ENCODE measurements at regions not wholly inside any gene's neighbourhood (a gene's known extent, or its start where the extent isn't known, plus 50 kb on each side); places are given as distances from the start of the nearest gene placed in this dataset.

DNA sequence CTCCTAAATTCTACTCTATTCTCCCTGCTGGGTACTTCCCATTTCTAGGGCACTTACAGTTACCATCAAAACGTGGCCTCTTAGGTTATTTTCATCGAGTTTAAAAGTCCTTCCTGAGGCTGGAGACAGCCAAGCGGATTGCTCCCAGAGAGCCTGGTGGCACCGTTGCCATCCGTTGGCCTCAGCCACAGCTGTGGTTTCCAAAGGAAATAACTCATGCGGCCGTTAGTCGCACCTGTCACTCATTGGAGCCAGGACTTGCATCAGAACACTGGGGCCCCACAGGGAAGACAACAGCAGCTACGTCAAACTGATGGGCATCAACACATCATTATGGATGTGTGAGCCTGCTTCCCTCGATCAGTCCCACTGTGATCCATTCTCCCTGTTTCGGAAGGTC, 453.4 kb downstream of the BCL11A start:
- no peak overlapping the region for H3K9ac ChIP-seq (ENCODE audit: low read depth in 1 of 3, low read length in 3 of 3)
- H3K36me3 ChIP-seq (ENCODE audit: control insufficient read depth in 3 of 3, insufficient read depth in 3 of 3, low read length in 3 of 3) = no peaks in the 10 kb centered on the region
- H3K27me3 ChIP-seq (ENCODE audit: control insufficient read depth in 3 of 3, insufficient read depth in 3 of 3, low read length in 3 of 3) = no peaks in the 10 kb centered on the region
- H3K27ac ChIP-seq (ENCODE audit: low read depth, low read length) = no peak overlapping the region
- peaks cover 3 to 10% (median 5%) of the 10 kb centered on the region in 3 donors for H3K4me1 ChIP-seq (ENCODE audit: control insufficient read depth in 3 of 3, insufficient read depth in 3 of 3, low read length in 3 of 3)
- no peaks in the 10 kb centered on the region for H3K9me3 ChIP-seq (ENCODE audit: control insufficient read depth in 3 of 3, low read length in 3 of 3)
- no peak overlapping the region for H3K4me3 ChIP-seq (ENCODE audit: low read length in 3 of 3)

DNA sequence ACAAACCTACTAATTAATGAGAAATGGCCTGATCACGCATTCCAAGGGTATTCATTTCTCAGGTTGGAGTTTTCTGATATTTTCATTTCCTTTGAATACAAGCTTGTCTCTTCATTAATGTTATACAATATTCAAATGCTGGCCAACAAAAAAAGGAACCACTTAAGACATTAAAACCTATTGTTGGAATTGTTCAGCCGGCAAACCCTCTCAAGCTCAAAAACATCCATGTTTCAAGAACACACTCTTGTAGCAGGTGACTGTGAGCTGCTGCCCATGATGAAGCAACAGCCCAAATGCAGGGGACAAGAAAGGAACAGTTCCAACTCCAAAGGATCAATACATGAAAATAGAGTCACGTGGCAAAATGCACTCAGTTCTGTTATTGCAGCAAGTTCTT, 454.5 kb downstream of the BCL11A start:
- no peak overlapping the region for H3K27ac ChIP-seq (ENCODE audit: low read depth, low read length)
- H3K36me3 ChIP-seq (ENCODE audit: control insufficient read depth in 3 of 3, insufficient read depth in 3 of 3, low read length in 3 of 3) = no peaks in the 10 kb centered on the region
- no peak overlapping the region for H3K4me3 ChIP-seq (ENCODE audit: low read length in 3 of 3)
- no peak overlapping the region for H3K9ac ChIP-seq (ENCODE audit: low read depth in 1 of 3, low read length in 3 of 3)
- peaks cover 5 to 10% (median 10%) of the 10 kb centered on the region in 3 donors for H3K4me1 ChIP-seq (ENCODE audit: control insufficient read depth in 3 of 3, insufficient read depth in 3 of 3, low read length in 3 of 3)
- H3K27me3 ChIP-seq (ENCODE audit: control insufficient read depth in 3 of 3, insufficient read depth in 3 of 3, low read length in 3 of 3) = no peaks in the 10 kb centered on the region
- H3K9me3 ChIP-seq (ENCODE audit: control insufficient read depth in 3 of 3, low read length in 3 of 3) = no peaks in the 10 kb centered on the region

DNA sequence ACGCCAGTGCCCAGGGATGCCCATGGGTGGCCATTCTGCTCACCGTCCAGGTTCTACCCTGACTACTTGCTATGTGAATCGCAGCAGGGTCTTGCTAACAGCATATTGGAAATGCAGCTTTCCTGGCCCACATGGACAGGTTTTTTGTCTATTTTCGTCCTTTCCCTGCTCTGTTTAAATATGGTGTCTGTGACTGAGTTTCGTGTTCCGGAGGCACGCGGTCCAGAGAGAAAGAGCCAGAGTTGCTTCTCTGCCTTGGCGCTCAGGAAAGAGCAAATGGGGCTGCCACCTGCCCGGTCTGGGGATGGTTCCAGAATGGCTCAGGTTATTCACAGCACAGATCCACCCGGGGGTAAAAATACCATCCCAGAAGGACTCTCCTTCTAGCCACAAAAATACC, 456.2 kb downstream of the BCL11A start:
- Histone ChIP-seq H3K27me3 (ENCODE audit: control insufficient read depth in 3 of 3, insufficient read depth in 3 of 3, low read length in 3 of 3) (no peaks in the 10 kb centered on the region), H3K9me3 (ENCODE audit: control insufficient read depth in 3 of 3, low read length in 3 of 3) (no peaks in the 10 kb centered on the region), H3K36me3 (ENCODE audit: control insufficient read depth in 3 of 3, insufficient read depth in 3 of 3, low read length in 3 of 3) (no peaks in the 10 kb centered on the region), H3K9ac (ENCODE audit: low read depth in 1 of 3, low read length in 3 of 3) (no peak overlapping the region), H3K27ac (ENCODE audit: low read depth, low read length) (no peak overlapping the region), H3K4me3 (ENCODE audit: low read length in 3 of 3) (no peak overlapping the region), H3K4me1 (ENCODE audit: control insufficient read depth in 3 of 3, insufficient read depth in 3 of 3, low read length in 3 of 3) (peaks cover 5 to 10% (median 10%) of the 10 kb centered on the region in 3 donors)

DNA sequence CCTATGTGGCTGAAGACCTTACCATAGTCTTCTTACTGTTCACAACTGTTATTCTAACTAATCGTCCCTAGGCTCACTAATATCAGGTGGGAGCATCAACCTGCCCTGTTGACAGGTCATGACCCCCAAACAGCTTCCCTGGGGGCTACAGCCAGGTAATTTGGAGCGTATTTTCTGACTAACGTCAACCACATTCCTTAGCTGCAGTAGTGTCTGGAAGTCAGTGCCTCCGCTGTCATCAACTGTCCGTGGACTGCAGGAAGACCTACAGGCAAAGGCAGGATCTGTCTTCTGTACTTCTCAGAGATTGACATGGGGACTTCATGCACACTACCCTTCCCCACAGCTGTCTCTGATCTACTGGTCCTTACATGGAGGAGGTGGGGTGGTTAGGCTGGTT, 456.9 kb downstream of the BCL11A start:
- H3K27me3 ChIP-seq (ENCODE audit: control insufficient read depth in 3 of 3, insufficient read depth in 3 of 3, low read length in 3 of 3) = no peaks in the 10 kb centered on the region
- no peak overlapping the region for H3K27ac ChIP-seq (ENCODE audit: low read depth, low read length)
- H3K4me3 ChIP-seq (ENCODE audit: low read length in 3 of 3) = no peak overlapping the region
- no peaks in the 10 kb centered on the region for H3K36me3 ChIP-seq (ENCODE audit: control insufficient read depth in 3 of 3, insufficient read depth in 3 of 3, low read length in 3 of 3)
- peaks cover 5 to 10% (median 10%) of the 10 kb centered on the region in 3 donors for H3K4me1 ChIP-seq (ENCODE audit: control insufficient read depth in 3 of 3, insufficient read depth in 3 of 3, low read length in 3 of 3)
- no peak overlapping the region for H3K9ac ChIP-seq (ENCODE audit: low read depth in 1 of 3, low read length in 3 of 3)
- H3K9me3 ChIP-seq (ENCODE audit: control insufficient read depth in 3 of 3, low read length in 3 of 3) = no peaks in the 10 kb centered on the region

DNA sequence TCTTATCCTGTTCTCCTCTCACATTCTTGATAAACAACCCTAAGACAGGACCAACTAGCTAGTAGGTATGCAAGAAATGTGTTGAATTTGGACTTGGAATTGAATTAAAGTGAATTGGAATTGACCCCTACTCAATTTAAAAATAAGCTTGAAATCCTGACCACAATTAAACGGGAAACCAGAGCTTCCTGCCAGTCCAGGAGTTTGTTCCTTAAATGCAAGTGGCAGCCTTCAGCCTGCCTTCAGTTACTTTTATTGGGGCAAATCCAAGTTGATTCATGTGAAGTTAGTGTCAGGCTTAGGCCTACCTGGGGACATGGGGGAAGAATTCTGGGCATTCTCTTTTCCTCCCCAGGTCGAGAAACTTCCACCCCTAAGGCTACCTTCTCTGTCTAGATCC, 457.6 kb downstream of the BCL11A start:
- Histone ChIP-seq H3K9me3 (ENCODE audit: control insufficient read depth in 3 of 3, low read length in 3 of 3) (no peaks in the 10 kb centered on the region), H3K27ac (ENCODE audit: low read depth, low read length) (no peak overlapping the region), H3K4me3 (ENCODE audit: low read length in 3 of 3) (no peak overlapping the region), H3K9ac (ENCODE audit: low read depth in 1 of 3, low read length in 3 of 3) (no peak overlapping the region), H3K4me1 (ENCODE audit: control insufficient read depth in 3 of 3, insufficient read depth in 3 of 3, low read length in 3 of 3) (peaks cover 5 to 10% (median 10%) of the 10 kb centered on the region in 3 donors), H3K36me3 (ENCODE audit: control insufficient read depth in 3 of 3, insufficient read depth in 3 of 3, low read length in 3 of 3) (no peaks in the 10 kb centered on the region), H3K27me3 (ENCODE audit: control insufficient read depth in 3 of 3, insufficient read depth in 3 of 3, low read length in 3 of 3) (no peaks in the 10 kb centered on the region)

DNA sequence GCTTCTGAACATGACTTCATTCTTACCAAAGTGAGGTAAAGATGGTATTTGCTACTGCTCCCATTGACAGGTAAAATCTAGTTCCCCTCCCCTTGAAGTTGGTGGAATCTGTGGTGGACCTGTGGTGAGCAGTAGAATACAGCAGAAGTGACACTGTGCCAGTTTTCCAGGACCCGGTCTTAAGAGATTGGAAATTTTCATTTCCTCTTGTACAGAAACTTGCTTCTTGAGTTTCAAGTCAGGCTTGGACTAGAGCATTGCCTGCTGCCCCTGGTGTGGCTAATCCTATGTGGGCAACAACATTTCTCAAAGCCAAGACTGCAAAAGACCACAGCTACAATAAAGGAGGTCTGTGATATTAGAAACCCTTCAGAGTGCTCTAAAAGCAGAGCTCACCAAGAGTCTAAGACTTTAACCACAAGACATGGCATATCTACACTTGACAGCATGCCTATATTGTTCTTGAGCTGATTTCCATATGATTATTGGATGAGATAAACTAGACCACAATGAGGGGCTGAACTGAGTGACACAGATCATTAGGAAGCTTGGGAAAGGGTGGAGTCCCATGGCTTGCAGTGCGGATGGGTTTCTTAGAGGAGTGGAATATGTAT, 458.1 kb downstream of the BCL11A start:
- Histone ChIP-seq H3K4me3 (ENCODE audit: low read length in 3 of 3) (no peak overlapping the region), H3K36me3 (ENCODE audit: control insufficient read depth in 3 of 3, insufficient read depth in 3 of 3, low read length in 3 of 3) (no peaks in the 10 kb centered on the region), H3K27ac (ENCODE audit: low read depth, low read length) (no peak overlapping the region), H3K9ac (ENCODE audit: low read depth in 1 of 3, low read length in 3 of 3) (no peak overlapping the region), H3K4me1 (ENCODE audit: control insufficient read depth in 3 of 3, insufficient read depth in 3 of 3, low read length in 3 of 3) (peaks cover 5 to 10% (median 10%) of the 10 kb centered on the region in 3 donors), H3K27me3 (ENCODE audit: control insufficient read depth in 3 of 3, insufficient read depth in 3 of 3, low read length in 3 of 3) (no peaks in the 10 kb centered on the region), H3K9me3 (ENCODE audit: control insufficient read depth in 3 of 3, low read length in 3 of 3) (no peaks in the 10 kb centered on the region)

DNA sequence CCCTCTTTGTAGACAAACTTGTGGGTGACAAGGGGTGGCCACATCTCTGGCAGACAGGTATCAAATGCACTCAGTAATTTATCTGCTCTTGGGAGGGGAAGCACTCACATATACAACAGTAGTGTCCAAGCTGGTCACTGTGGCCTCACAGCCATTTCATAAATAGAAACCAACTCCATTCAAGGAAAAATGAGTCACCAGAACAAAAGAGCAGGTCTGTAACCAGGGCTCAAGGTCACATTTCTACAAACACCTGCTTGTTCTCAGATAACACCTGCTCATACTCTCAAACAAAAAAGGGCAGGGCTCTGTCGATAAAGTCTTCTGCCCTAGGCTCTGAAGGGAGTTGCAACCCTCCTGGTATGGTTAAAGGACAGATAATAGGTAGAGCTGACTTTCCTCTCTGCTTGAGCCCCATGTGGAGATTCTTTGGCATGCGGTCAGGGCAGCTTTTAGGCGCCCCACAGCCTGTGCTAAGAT, 459.0 kb downstream of the BCL11A start:
- no peaks in the 10 kb centered on the region for H3K27me3 ChIP-seq (ENCODE audit: control insufficient read depth in 3 of 3, insufficient read depth in 3 of 3, low read length in 3 of 3)
- H3K4me1 ChIP-seq (ENCODE audit: control insufficient read depth in 3 of 3, insufficient read depth in 3 of 3, low read length in 3 of 3) = peaks cover 5 to 10% (median 8%) of the 10 kb centered on the region in 3 donors
- no peaks in the 10 kb centered on the region for H3K9me3 ChIP-seq (ENCODE audit: control insufficient read depth in 3 of 3, low read length in 3 of 3)
- peak overlapping the region; percentile 12 for H3K27ac ChIP-seq (ENCODE audit: low read depth, low read length)
- no peaks in the 10 kb centered on the region for H3K36me3 ChIP-seq (ENCODE audit: control insufficient read depth in 3 of 3, insufficient read depth in 3 of 3, low read length in 3 of 3)
- no peak overlapping the region for H3K4me3 ChIP-seq (ENCODE audit: low read length in 3 of 3)
- no peak overlapping the region for H3K9ac ChIP-seq (ENCODE audit: low read depth in 1 of 3, low read length in 3 of 3)

DNA sequence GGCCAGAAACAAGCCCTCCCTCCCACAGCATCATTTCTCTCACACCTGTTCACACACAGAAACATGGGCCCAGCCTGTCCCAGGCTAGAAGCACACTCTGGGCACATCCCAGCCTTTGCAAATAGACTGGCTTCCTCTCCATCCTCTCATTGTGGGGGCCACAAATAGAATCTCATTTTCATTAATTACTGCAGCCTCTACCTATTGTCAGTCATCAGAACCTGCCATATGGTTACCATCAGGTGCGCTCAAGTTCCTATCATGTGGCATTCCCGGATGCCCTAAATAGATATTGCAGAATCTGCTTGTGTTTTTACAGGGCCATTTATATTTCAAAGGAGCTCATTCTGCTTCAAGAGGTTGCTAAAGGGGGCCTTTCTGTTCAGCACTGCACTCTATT, 460.7 kb downstream of the BCL11A start:
- no peak overlapping the region for H3K4me3 ChIP-seq (ENCODE audit: low read length in 3 of 3)
- H3K36me3 ChIP-seq (ENCODE audit: control insufficient read depth in 3 of 3, insufficient read depth in 3 of 3, low read length in 3 of 3) = no peaks in the 10 kb centered on the region
- H3K9me3 ChIP-seq (ENCODE audit: control insufficient read depth in 3 of 3, low read length in 3 of 3) = no peaks in the 10 kb centered on the region
- H3K27me3 ChIP-seq (ENCODE audit: control insufficient read depth in 3 of 3, insufficient read depth in 3 of 3, low read length in 3 of 3) = no peaks in the 10 kb centered on the region
- no peak overlapping the region for H3K9ac ChIP-seq (ENCODE audit: low read depth in 1 of 3, low read length in 3 of 3)
- peaks cover 0 to 10% (median 5%) of the 10 kb centered on the region in 3 donors for H3K4me1 ChIP-seq (ENCODE audit: control insufficient read depth in 3 of 3, insufficient read depth in 3 of 3, low read length in 3 of 3)
- no peak overlapping the region for H3K27ac ChIP-seq (ENCODE audit: low read depth, low read length)

DNA sequence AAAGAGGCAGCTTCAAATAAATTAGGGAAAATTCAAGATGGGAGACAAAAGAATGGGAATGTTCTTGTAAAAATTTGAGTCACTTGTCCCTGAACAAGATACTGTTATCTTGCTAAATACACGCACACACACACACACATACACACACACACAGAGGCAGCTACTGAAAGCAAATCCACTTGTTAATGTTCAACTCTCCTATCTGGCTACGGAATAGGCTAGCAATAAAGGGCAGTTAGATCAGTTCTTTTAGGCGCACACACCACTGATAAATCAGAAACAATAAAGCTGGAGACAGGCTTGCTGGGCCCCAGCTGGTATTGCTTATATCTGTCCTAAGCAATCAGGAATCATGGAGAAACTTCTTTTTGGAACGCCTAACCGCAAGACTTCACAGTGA, 461.6 kb downstream of the BCL11A start:
- H3K4me1 ChIP-seq (ENCODE audit: control insufficient read depth in 3 of 3, insufficient read depth in 3 of 3, low read length in 3 of 3) = peaks cover 0 to 7% (median 5%) of the 10 kb centered on the region in 3 donors
- H3K4me3 ChIP-seq (ENCODE audit: low read length in 3 of 3) = no peak overlapping the region
- no peak overlapping the region for H3K9ac ChIP-seq (ENCODE audit: low read depth in 1 of 3, low read length in 3 of 3)
- no peaks in the 10 kb centered on the region for H3K36me3 ChIP-seq (ENCODE audit: control insufficient read depth in 3 of 3, insufficient read depth in 3 of 3, low read length in 3 of 3)
- H3K27ac ChIP-seq (ENCODE audit: low read depth, low read length) = no peak overlapping the region
- no peaks in the 10 kb centered on the region for H3K9me3 ChIP-seq (ENCODE audit: control insufficient read depth in 3 of 3, low read length in 3 of 3)
- H3K27me3 ChIP-seq (ENCODE audit: control insufficient read depth in 3 of 3, insufficient read depth in 3 of 3, low read length in 3 of 3) = no peaks in the 10 kb centered on the region

DNA sequence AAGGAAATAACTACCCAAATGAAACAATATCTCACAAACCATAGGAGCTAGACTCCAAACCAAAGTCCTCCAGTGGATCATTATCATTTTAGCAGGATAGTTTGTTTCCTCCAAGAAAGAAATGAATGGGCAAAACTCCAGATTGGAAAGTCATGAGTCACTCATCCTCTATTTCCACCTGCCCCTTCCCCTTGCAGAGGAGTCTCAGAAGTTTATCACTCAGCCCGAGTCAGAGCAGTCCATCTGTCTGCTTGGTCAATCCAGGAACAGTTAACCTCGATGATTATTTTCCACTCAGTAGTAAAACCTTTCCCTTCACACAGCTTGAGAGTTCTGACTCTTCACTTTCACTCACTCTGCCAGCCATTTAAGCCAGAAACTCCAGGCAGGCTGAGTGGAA, 462.2 kb downstream of the BCL11A start:
- H3K9ac ChIP-seq (ENCODE audit: low read depth in 1 of 3, low read length in 3 of 3) = no peak overlapping the region
- H3K27ac ChIP-seq (ENCODE audit: low read depth, low read length) = no peak overlapping the region
- H3K9me3 ChIP-seq (ENCODE audit: control insufficient read depth in 3 of 3, low read length in 3 of 3) = no peaks in the 10 kb centered on the region
- H3K4me3 ChIP-seq (ENCODE audit: low read length in 3 of 3) = no peak overlapping the region
- H3K27me3 ChIP-seq (ENCODE audit: control insufficient read depth in 3 of 3, insufficient read depth in 3 of 3, low read length in 3 of 3) = no peaks in the 10 kb centered on the region
- H3K4me1 ChIP-seq (ENCODE audit: control insufficient read depth in 3 of 3, insufficient read depth in 3 of 3, low read length in 3 of 3) = peaks cover 0 to 7% (median 0%) of the 10 kb centered on the region in 3 donors
- H3K36me3 ChIP-seq (ENCODE audit: control insufficient read depth in 3 of 3, insufficient read depth in 3 of 3, low read length in 3 of 3) = no peaks in the 10 kb centered on the region

Measured in skeletal muscle tissue (tissue), 3 donors.